ENCODE measurements at regions not wholly inside any gene's neighbourhood (a gene's known extent, or its start where the extent isn't known, plus 50 kb on each side); places are given as distances from the start of the nearest gene placed in this dataset.
"Not testable (repeated sequence)": the region's sequence is repeated elsewhere in the genome, so short reads cannot be mapped to it uniquely, and the experiment has no call there.

DNA sequence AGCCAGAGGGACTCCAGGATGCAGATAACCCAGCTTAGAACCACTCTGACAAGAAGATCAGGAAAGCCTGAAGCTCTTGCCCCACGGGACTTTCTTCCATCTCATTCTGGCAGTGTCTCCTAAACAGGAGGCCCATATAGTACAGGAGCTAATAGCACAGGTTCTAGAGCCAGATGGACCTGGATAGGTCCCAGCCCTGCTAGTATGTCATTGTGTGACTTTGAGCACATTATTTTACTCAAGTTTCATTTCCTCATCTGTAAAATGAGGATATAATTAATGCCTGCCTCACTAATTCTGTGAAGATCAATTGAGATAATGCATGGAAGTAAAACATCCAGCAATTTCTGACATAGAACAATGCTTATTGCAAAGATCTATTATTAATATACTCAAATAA, 66.5 kb upstream of the GZMB start:
- peaks cover 0 to under 1% of the 10 kb centered on the region in 2 experiments for H3K4me1 ChIP-seq (ENCODE audit: control insufficient read depth in 1 of 2, insufficient read depth in 1 of 2, low read depth in 1 of 2, low read length in 1 of 2)
- H3K27me3 ChIP-seq, result no peaks in the 10 kb centered on the region
- TF ChIP-seq, protein P1, sequence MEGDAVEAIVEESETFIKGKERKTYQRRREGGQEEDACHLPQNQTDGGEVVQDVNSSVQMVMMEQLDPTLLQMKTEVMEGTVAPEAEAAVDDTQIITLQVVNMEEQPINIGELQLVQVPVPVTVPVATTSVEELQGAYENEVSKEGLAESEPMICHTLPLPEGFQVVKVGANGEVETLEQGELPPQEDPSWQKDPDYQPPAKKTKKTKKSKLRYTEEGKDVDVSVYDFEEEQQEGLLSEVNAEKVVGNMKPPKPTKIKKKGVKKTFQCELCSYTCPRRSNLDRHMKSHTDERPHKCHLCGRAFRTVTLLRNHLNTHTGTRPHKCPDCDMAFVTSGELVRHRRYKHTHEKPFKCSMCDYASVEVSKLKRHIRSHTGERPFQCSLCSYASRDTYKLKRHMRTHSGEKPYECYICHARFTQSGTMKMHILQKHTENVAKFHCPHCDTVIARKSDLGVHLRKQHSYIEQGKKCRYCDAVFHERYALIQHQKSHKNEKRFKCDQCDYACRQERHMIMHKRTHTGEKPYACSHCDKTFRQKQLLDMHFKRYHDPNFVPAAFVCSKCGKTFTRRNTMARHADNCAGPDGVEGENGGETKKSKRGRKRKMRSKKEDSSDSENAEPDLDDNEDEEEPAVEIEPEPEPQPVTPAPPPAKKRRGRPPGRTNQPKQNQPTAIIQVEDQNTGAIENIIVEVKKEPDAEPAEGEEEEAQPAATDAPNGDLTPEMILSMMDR (IDR thresholded peaks at IDR 0.05), result no peak
- no peaks in the 10 kb centered on the region for H3K36me3 ChIP-seq
- no peak overlapping the region for H3K27ac ChIP-seq
- no peak overlapping the region for H3K4me3 ChIP-seq (ENCODE audit: low read depth in 1 of 2, low read length in 1 of 2)
- no peaks in the 10 kb centered on the region for H3K9me3 ChIP-seq

DNA sequence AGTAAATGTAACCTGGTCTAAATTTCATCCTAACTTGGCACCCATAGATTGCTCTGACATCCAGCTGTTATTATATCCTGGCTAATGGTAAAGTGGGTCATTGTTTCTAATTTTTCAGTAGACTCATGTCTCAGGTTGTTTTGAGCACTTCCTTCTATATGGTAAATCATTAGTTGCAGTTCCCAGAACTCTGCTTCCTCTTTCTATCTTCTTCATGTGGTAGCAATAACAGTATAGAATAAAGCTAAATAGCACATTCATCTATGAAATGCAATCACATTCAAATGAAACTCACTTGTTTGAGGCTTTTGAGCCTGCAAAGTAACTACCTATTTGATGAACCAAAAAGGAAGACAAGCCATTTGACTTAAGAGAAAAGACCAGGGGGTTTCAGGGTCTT, 65.1 kb upstream of the GZMB start:
- TF ChIP-seq, protein P1 (IDR thresholded peaks at IDR 0.05), result no peak
- Histone ChIP-seq H3K27ac (no peak overlapping the region), H3K4me3 (ENCODE audit: low read depth in 1 of 2, low read length in 1 of 2) (no peak overlapping the region), H3K9me3 (no peaks in the 10 kb centered on the region), H3K27me3 (no peaks in the 10 kb centered on the region), H3K4me1 (ENCODE audit: control insufficient read depth in 1 of 2, insufficient read depth in 1 of 2, low read depth in 1 of 2, low read length in 1 of 2) (peaks cover 6% of the 10 kb centered on the region in 2 experiments), H3K36me3 (no peaks in the 10 kb centered on the region)

DNA sequence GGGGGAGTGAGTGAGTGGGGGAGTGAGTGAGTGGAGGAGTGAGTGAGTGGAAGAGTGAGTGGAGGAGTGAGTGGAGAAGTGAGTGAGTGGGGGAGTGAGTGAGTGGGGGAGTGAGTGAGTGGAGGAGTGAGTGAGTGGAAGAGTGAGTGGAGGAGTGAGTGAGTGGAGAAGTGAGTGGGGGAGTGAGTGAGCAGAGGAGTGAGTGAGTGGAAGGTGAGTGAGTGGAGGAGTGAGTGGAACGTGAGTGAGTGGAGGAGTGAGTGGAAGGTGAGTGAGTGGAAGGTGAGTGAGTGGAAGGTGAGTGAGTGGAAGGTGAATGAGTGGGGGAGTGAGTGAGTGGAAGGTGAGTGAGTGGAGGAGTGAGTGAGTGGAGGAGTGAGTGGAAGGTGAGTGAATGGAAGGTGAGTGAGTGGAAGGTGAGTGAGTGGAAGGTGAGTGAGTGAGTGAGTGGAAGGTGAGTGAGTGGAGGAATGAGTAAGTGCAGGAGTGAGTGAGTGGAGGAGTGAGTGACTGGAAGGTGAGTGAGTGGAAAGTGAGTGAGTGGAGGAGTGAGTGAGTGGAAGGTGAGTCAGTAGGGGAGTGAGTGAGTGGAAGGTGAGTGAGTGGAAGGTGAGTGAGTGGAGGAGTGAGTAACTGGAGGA, 62.4 kb upstream of the GZMB start:
- H3K27ac ChIP-seq; H3K4me1 ChIP-seq (ENCODE audit: control insufficient read depth in 1 of 2, insufficient read depth in 1 of 2, low read depth in 1 of 2, low read length in 1 of 2); H3K4me3 ChIP-seq (ENCODE audit: low read depth in 1 of 2, low read length in 1 of 2); H3K9me3 ChIP-seq; H3K36me3 ChIP-seq; H3K27me3 ChIP-seq: not testable (repeated sequence)

DNA sequence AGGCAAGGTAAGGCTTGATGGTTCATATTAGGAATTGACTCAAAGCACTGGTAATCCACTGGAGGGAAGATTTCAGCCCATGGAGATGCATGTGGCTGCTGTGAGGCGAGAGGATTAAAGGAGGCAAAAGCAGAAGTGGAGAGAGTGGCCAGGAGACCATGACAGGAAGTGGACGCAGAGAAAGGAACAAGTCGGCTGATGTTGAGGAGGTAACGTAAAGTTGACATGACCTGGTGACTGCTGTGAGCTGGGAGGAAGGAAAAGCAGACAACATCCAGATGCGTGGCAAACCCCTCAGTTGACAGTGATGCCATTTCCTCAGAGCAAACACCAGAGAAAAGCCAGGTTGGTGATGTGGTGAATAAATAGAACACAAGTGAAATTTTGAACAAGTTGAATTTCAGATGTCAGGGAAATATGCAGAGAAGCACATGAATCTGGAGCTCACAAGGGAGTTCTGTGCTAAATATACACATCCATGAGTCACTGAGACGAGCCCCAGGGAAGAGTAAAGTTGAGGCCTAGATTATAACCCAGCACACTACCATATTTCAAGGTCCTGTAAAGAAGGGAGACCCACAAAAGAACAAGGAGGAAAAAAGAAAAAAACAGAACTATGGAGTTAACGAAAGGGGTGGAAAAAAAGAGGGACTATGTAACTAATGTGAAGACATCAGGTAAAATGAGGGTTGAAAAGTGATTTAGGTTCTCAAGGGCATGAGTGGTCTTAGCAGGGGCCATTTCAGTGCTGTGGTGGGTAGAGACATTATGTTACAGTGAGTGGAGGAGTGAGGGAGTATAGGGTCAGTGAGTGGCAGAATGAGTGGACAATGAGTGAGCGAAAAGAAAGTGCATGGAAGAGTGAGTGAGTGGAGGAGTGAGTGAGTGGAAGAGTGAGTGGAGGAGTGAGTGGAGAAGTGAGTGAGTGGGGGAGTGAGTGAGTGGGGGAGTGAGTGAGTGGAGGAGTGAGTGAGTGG, 61.6 kb upstream of the GZMB start:
- TF ChIP-seq, protein P1 (IDR thresholded peaks at IDR 0.05), result no peak
- H3K27me3 ChIP-seq, result no peaks in the 10 kb centered on the region
- H3K27ac ChIP-seq, result no peak overlapping the region
- no peaks in the 10 kb centered on the region for H3K36me3 ChIP-seq
- H3K9me3 ChIP-seq, result no peaks in the 10 kb centered on the region
- H3K4me3 ChIP-seq (ENCODE audit: low read depth in 1 of 2, low read length in 1 of 2), result no peak overlapping the region
- H3K4me1 ChIP-seq (ENCODE audit: control insufficient read depth in 1 of 2, insufficient read depth in 1 of 2, low read depth in 1 of 2, low read length in 1 of 2), result peaks cover 6% of the 10 kb centered on the region in 2 experiments

DNA sequence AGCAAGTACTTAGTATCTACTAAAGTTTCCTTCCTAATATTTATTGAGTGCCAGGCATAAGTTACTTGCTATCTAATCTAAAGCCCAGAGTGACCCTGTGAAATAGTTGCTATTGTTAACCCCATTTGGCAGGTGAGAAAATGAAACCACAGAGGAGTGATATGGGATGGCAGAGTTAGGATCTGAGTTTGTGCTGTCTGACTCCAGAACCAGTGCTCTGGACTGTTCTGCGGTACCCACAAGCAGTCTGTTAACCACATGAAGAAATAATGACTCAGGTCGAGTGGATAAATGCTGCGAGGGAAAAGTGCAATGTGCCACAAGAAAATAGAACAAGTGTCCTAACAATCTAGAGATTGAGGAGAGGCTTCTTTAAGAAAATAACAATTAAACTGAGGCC, 60.7 kb upstream of the GZMB start:
- Histone ChIP-seq H3K27me3 (no peaks in the 10 kb centered on the region), H3K36me3 (no peaks in the 10 kb centered on the region), H3K9me3 (no peaks in the 10 kb centered on the region), H3K27ac (no peak overlapping the region), H3K4me1 (ENCODE audit: control insufficient read depth in 1 of 2, insufficient read depth in 1 of 2, low read depth in 1 of 2, low read length in 1 of 2) (peaks cover 6% of the 10 kb centered on the region in 2 experiments), H3K4me3 (ENCODE audit: low read depth in 1 of 2, low read length in 1 of 2) (no peak overlapping the region)
- TF ChIP-seq, protein P1 (IDR thresholded peaks at IDR 0.05), result no peak

DNA sequence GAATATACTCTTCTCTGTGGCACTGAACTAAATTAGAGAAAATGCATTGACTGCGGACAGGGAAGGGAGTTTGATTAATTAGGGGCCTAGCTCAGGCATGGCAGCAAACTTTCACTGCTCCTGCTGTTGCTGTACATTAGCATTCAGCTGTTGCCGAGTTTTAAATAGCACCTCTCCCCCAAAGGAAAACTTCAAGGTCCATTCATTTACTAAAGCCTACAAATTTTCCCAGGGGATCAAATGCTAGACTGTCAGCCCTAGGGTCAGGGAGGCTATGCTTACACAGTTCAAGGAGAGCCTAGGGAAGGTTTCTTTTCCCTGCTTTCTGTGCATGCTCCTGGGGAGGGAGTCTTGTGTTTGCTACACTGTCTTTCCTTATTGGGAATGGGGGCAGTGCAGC, 60.0 kb upstream of the GZMB start:
- Histone ChIP-seq H3K36me3 (no peaks in the 10 kb centered on the region), H3K9me3 (no peaks in the 10 kb centered on the region), H3K4me1 (ENCODE audit: control insufficient read depth in 1 of 2, insufficient read depth in 1 of 2, low read depth in 1 of 2, low read length in 1 of 2) (peaks cover 6% of the 10 kb centered on the region in 2 experiments), H3K4me3 (ENCODE audit: low read depth in 1 of 2, low read length in 1 of 2) (no peak overlapping the region), H3K27me3 (no peaks in the 10 kb centered on the region), H3K27ac (no peak overlapping the region)
- TF ChIP-seq, protein P1 (IDR thresholded peaks at IDR 0.05), result no peak

Data from neutrophil (primary cell).